Amygdala (tissue), 56 donors: ENCODE measurements at regions not wholly inside any gene's neighbourhood (a gene's known extent, or its start where the extent isn't known, plus 50 kb on each side); places are given as distances from the start of the nearest gene placed in this dataset.

Experiments
- DNase-seq, 56 donors: peaks; one replicate each; lab custom pipeline; 2025; lab: John Stamatoyannopoulos, UW

DNA sequence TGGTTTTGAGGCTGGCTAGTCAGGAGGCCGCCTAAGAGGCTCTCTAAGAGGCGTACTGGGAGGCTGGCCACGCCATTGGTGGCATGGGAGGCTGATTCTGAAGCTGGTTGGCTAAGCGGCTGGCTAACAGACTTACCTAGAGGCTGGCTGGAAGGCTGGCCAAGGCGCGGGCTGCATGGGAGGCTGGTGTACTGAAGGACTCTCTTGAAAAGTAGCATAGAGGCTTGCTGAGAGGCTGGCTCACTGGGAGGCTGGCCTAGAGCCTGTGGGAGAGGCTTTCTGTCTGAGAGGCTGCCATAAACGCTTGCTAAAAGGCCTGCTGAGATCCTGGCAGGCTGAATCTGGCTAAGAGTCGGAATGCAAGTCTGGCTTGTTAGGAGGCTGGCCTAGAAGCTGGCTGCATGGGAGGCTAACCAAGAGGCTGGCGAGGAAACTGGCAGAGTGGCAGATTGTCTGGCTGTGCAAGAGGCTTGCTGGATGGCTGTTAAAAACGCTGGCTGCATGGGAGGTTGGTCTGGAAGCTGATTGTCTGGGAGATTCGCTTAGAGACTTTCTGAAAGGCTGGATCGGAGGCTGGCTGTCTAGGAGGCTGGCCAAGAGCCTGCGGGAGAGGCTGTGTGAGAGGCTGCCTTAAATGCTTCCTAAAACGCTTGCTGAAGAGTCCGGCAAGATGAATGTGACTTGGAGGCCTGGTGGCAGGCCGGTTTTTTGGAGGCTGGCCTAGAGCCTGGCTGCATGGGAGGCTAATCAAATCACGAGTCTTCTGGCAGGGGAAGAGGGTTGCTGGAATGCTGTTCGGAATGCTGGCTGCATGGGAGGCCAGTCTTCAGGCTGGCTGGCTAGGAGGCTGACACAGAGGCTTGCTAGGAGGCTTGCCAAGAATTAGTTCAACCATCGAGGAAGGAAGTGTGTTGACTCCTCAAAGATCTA is 134.2 kb downstream of the OR13A1 start:
- no peak for DNase-seq

DNA sequence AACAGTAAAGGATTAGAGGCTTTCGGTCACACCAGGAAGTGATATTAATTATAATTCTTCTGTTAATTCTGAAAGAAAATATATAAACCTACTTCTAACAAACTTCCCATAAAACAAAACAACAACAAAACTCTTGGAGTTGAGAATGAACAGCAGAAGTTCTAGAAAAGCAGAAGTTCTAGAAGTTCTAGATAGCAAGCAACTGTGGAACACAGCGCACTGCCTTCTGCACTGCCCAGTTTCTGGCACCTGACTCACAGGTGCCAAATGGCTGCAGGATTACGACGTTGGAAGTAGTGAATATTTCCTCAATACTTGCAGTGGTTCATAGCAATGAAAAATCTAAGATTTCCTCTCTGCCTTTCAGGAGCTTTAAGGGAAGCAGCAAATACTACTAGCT is 132.2 kb downstream of the OR13A1 start:
- DNase-seq, result no peak

GRCh38 chr10:45197816-45198485 is 117.5 kb downstream of the OR13A1 start:
- DNase-seq, result no peak

- no peak for DNase-seq
These were observed 116.8 kb downstream of the OR13A1 start for GRCh38 chr10:45198486-45199204.

- DNase-seq, result no peak
These were observed 116.1 kb downstream of the OR13A1 start for GRCh38 chr10:45199205-45199740.

DNA sequence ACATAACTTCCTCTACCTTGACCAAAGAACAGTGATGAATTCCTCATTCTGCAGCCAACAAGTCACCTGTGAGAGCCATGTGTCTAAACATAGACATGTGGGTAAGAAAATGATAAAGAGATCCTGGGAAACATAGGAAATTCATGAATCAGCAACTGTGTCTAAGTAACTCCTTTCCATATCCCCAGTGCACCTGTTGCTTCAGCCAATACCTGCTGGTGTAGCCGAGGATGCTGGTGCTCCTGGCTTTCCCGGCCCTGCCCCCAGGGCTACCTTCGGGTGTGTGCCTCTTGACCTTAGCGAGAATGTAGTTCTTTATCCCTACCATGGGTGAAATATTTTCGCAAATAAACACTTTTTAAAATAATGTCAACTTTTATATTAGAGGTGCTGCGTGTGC is 114.1 kb downstream of the OR13A1 start:
- DNase-seq, result no peak

- DNase-seq, result no peak
These were observed 113.2 kb downstream of the OR13A1 start for GRCh38 chr10:45202242-45202641.

- DNase-seq, result no peak
These were observed 110.2 kb downstream of the OR13A1 start for GRCh38 chr10:45204954-45205775.

GRCh38 chr10:45209888-45210287 is 105.5 kb downstream of the OR13A1 start:
- no peak for DNase-seq

DNA sequence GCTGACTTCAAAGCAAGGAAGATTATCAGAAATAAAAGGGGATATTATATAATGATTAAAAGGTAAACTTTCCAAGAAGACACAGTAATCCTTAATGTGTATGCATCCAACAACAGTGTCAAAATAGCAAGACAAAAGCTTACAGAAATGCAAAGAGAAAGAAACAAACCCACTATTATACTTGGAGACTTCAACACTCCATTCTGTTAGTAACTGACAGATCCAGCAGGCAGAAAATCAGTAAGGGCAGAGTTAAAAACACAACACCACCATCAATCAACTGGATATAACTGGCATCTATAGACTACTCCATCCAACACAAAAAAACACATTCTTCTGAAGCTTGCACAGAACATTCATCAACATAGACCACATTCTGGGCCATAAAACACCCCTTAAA is 103.8 kb downstream of the OR13A1 start:
- DNase-seq, result no peak

DNA sequence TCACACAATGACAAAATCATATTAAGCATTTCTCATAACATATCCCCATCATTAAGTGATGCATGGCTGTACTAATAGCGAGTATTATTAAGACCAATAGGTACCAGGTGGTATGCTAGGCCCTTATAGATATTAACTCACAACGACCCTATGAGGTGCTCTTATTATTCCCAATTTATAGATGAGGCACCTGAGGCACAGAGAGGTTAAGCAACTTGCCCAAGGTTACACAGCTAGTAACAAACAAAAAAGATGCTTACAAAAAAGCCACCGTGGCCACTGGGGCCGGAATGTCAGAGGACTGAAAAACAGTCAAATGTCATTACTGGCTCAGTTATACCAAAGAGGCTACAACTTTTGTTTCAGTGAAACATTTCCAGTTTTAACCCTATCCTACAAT is 96.0 kb downstream of the OR13A1 start:
- DNase-seq, result no peak

DNA sequence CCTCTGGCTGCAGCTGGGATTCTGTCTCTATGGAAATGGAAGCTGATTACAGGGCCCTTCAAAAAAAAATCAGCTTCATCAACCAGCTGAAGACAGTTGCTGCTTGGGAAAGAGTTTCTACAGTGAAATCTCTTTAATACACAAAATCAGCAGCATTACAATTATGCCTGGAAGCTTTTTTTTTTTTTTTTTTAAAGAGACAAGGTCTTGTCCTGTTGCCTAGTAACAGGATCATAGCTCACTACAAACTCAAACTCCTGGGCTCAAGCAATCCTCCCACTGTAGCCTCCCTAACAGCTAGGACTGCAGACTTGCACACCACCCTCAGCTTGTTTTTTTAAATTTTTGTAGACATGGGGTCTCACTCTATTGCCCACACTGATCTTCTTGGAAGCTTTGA is 94.5 kb downstream of the OR13A1 start:
- DNase-seq, result no peak

GRCh38 chr10:45224219-45224841 is 91.1 kb downstream of the OR13A1 start:
- no peak for DNase-seq

DNA sequence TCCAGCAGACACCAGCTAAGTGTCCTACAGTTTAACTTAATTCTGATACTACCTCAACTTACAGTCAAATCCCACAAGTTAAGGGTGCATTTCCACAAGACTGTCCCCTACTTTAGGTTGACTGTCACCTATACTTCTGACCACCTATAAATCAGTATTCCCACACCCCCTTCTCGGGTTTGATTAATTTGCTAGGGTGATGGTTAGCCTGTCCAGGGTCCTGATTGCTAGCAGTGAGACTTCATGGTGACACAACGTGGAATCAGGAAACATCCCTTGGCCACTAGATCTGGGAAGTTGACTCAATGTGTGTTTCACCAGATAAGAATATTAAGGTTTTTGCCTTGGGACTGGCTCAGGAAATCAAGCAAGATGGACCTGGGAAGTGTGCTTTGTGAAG is 88.4 kb downstream of the OR13A1 start:
- DNase-seq, result no peak

DNA sequence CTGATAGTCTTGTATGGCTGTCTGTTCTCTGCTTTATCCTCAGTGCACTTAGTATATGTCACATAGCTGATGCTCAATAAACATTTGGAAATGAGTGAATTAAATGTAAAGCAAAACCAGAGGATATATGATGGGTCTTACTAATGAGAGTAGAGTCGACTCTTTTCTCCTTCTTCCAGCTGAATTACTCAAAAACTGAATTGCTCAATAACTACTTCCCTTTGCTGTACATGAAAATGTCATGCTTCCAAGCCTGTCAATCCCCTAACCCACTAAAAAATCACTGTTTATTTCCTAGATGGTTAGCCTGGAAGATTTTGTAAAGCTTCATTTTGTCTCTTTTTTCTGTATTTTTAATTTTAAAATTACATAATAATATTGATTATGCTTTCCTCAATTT is 88.0 kb downstream of the OR13A1 start:
- DNase-seq, result no peak

DNA sequence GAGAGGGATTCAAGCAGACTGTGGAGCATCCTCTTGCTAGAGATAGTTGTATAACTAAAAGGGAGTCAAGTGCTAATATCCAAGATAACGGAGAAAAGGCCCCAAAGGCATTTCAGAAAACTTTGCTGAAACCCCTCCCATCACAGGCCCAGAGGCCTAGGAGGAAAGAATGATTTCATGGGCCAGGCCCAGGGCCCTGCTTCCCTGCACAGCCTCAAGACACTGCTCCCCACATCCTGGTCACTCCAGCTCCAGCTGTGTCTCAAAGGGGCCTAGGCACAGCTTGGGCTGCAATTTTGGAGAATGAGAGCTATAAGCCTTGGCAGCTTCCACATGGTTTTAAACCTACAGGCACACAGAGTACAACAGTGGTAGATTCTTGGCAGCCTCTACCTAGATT is 85.6 kb downstream of the OR13A1 start:
- DNase-seq, result no peak

DNA sequence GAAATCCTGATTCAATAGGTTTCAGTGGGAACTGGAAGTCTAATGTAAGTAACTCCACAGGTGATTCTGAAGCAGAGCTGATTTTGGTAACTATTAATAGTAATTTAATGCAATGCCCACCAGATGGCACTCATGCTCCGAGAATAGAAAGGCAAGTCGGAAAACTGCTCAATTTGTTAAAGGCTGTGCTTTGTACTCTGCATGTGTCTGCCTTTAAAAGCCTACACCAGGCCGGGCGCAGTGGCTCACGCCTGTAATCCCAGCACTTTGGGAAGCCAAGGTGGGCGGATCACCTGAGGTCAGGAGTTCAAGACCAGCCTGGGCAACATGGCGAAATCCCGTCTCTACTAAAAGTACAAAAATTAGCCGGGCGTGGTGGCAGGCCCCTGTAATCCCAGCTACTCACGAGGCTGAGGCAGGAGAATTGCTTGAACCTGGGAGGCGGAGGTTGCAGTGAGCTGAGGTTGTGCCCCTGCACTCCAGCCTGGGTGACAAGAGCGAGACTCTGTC is 80.1 kb downstream of the OR13A1 start:
- DNase-seq, result peak in 38 of 56 donors; percentile 5 to 73 (median 30)

DNA sequence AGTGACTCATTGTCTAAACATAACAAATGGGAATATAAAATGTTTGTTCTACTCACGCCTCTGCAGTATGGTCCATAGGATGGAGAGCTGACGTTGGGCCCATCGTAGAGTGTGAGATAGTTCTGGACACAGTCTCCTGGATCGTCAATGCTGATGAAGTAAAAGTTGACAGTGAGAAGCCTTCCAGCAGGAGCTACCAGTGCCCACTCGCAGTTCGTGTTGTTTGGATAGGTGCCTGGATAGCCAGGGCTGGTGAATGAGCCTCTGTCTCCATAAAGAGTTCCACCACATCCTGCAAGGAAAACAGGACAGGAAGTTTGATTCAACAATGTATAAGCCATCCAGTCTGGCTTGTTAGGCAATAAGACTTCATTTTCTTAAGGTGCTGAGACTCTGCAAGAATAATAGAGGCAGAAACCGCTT is 79.6 kb downstream of the OR13A1 start:
- DNase-seq, result peak in 5 of 56 donors; percentile 3 to 18 (median 13)

GRCh38 chr10:45238896-45239295 is 76.5 kb downstream of the OR13A1 start:
- DNase-seq, result no peak
